Neural progenitor cell (in vitro differentiated cells): ENCODE measurements at regions not wholly inside any gene's neighbourhood (a gene's known extent, or its start where the extent isn't known, plus 50 kb on each side); places are given as distances from the start of the nearest gene placed in this dataset.
A peak's percentile ranks its signal among the peaks of the same experiment; 100 is the strongest.
"Not testable (repeated sequence)": the region's sequence is repeated elsewhere in the genome, so short reads cannot be mapped to it uniquely, and the experiment has no call there.

ENCODE experiments used
- DNase-seq: peaks from one replicate; pipeline ENCODE4 v3.0.0-alpha.2; 2016; ENCODE audit warnings: low spot score
- H2AFZ ChIP-seq: fragments of 200-600 bp; sonication (generic); replicated peaks from 2 replicates; pipeline ENCODE4 v1.6.1; 2016; ENCODE audit warnings: antibody characterized with exemption
- H3F3A ChIP-seq: fragments of 200-600 bp; sonication (generic); 2 replicates; pipeline ENCODE4 v1.6.1; 2016; ENCODE audit warnings: antibody characterized with exemption, low read depth
- H3K27ac ChIP-seq: fragments of 200-600 bp; sonication (generic); 2 replicates; pipeline ENCODE4 v1.5.1; 2016; ENCODE audit warnings: mild to moderate bottlenecking
- H3K27me3 ChIP-seq: fragments of 200-600 bp; sonication (generic); 2 replicates; pipeline ENCODE4 v1.6.1; 2016; ENCODE audit warnings: mild to moderate bottlenecking, moderate library complexity
- H3K36me3 ChIP-seq: fragments of 200-600 bp; sonication (generic); 2 replicates; pipeline ENCODE4 v1.5.1; 2016
- H3K4me1 ChIP-seq: fragments of 200-600 bp; sonication (generic); 2 replicates; pipeline ENCODE4 v1.6.1; 2016; ENCODE audit warnings: mixed run types
- H3K4me2 ChIP-seq: fragments of 200-600 bp; sonication (generic); 2 replicates; pipeline ENCODE4 v1.6.1; 2016
- H3K4me3 ChIP-seq: fragments of 200-600 bp; sonication (generic); 2 replicates; pipeline ENCODE4 v1.5.1; 2016
- H3K79me2 ChIP-seq: fragments of 200-600 bp; sonication (generic); 2 replicates; pipeline ENCODE4 v1.6.1; 2016; ENCODE audit warnings: low read depth
- H3K9ac ChIP-seq: fragments of 200-600 bp; sonication (generic); 2 replicates; pipeline ENCODE4 v1.6.1; 2016
- H3K9me3 ChIP-seq: fragments of 200-600 bp; sonication (generic); 2 replicates; pipeline ENCODE4 v1.5.1; 2016; ENCODE audit warnings: low read depth
- H4K20me1 ChIP-seq: fragments of 200-600 bp; sonication (generic); 2 replicates; pipeline ENCODE4 v1.6.1; 2016; ENCODE audit warnings: low read depth
- H3K27ac Mint-ChIP-seq: 3 replicates; pipeline ENCODE4 v1.8.0; 2021; ENCODE audit warnings: mixed read lengths
- H3K27me3 Mint-ChIP-seq: 2 replicates; pipeline ENCODE4 v1.8.0; 2022; ENCODE audit warnings: low read depth, mild to moderate bottlenecking, inconsistent platforms, moderate library complexity, mixed read lengths; ENCODE audit not compliant: insufficient read depth
- H3K36me3 Mint-ChIP-seq: 3 replicates; pipeline ENCODE4 v1.8.0; 2021; ENCODE audit warnings: mixed read lengths
- H3K4me1 Mint-ChIP-seq: 3 replicates; pipeline ENCODE4 v1.8.0; 2021; ENCODE audit warnings: mixed read lengths
- H3K4me3 Mint-ChIP-seq: 3 replicates; pipeline ENCODE4 v1.8.0; 2021; ENCODE audit warnings: mild to moderate bottlenecking, moderate library complexity, mixed read lengths
- H3K9me3 Mint-ChIP-seq: 3 replicates; pipeline ENCODE4 v1.8.0; 2020; ENCODE audit warnings: mixed read lengths
- CTCF ChIP-seq: fragments of 200-600 bp; sonication (generic); IDR thresholded peaks from 2 replicates; pipeline ENCODE4 v1.5.1; 2017; ENCODE audit warnings: antibody characterized with exemption, mild to moderate bottlenecking
- EZH2 ChIP-seq: fragments of 200-600 bp; sonication (generic); IDR thresholded peaks from 2 replicates; pipeline ENCODE4 v1.6.1; 2017; ENCODE audit warnings: antibody characterized with exemption, mild to moderate bottlenecking, moderate library complexity
- EZH2phosphoT487 ChIP-seq: fragments of 200-600 bp; sonication (generic); IDR thresholded peaks from 2 replicates; pipeline ENCODE4 v1.6.1; 2017; ENCODE audit warnings: antibody characterized with exemption

- no peaks in the 10 kb centered on the region for H3K4me1 ChIP-seq
- H3K4me3 ChIP-seq, result no peak overlapping the region
- H2AFZ ChIP-seq, result no peak overlapping the region
- no peaks in the 10 kb centered on the region for H3K36me3 ChIP-seq
- no peaks in the 10 kb centered on the region for H3F3A ChIP-seq
- no peak overlapping the region for H3K27ac ChIP-seq
- no peaks in the 10 kb centered on the region for H3K27me3 ChIP-seq
- DNase-seq, result no peak
- Mint-ChIP-seq H3K36me3 (no peaks in the 10 kb centered on the region), H3K27ac (no peak overlapping the region), H3K27me3 (no peaks in the 10 kb centered on the region), H3K4me3 (no peak overlapping the region), H3K4me1 (no peaks in the 10 kb centered on the region), H3K9me3 (peaks cover 2% of the 10 kb centered on the region)
- no peaks in the 10 kb centered on the region for H3K9me3 ChIP-seq
- H3K79me2 ChIP-seq, result no peaks in the 10 kb centered on the region
- no peak overlapping the region for H3K9ac ChIP-seq
- H4K20me1 ChIP-seq, result no peaks in the 10 kb centered on the region
- H3K4me2 ChIP-seq, result no peak overlapping the region
- TF ChIP-seq EZH2 (no peak), CTCF (no peak), EZH2phosphoT487 (no peak)
Observed at GRCh38 chr2:208781166-208781565, 374.6 kb downstream of the PTH2R start.

- no peaks in the 10 kb centered on the region for H3K36me3 Mint-ChIP-seq
- H4K20me1 ChIP-seq, result no peaks in the 10 kb centered on the region
Observed at GRCh38 chr2:208782097-208782496, 375.5 kb downstream of the PTH2R start.

GRCh38 chr2:208783184-208783583 is 376.6 kb downstream of the PTH2R start:
- no peaks in the 10 kb centered on the region for H3K36me3 Mint-ChIP-seq
- Histone ChIP-seq H3K9me3 (no peaks in the 10 kb centered on the region), H3K27ac (no peak overlapping the region), H3K4me3 (no peak overlapping the region), H2AFZ (no peak overlapping the region), H3K9ac (no peak overlapping the region), H4K20me1 (no peaks in the 10 kb centered on the region), H3K36me3 (no peaks in the 10 kb centered on the region), H3K4me2 (no peak overlapping the region), H3K4me1 (no peaks in the 10 kb centered on the region), H3K79me2 (no peaks in the 10 kb centered on the region), H3K27me3 (no peaks in the 10 kb centered on the region), H3F3A (no peaks in the 10 kb centered on the region)
- TF ChIP-seq EZH2 (no peak), CTCF (peak; percentile 34), EZH2phosphoT487 (no peak)
- H3K27me3 Mint-ChIP-seq, result no peaks in the 10 kb centered on the region
- peaks cover 2% of the 10 kb centered on the region for H3K9me3 Mint-ChIP-seq
- H3K4me3 Mint-ChIP-seq, result no peak overlapping the region
- no peak overlapping the region for H3K27ac Mint-ChIP-seq
- peak; percentile 6 for DNase-seq
- H3K4me1 Mint-ChIP-seq, result no peaks in the 10 kb centered on the region

More at GRCh38 chr2:208782097-208782496, 375.5 kb downstream of the PTH2R start:
- Histone ChIP-seq H3K9ac (no peak overlapping the region), H3K9me3 (no peaks in the 10 kb centered on the region), H3F3A (no peaks in the 10 kb centered on the region), H3K36me3 (no peaks in the 10 kb centered on the region), H3K79me2 (no peaks in the 10 kb centered on the region), H3K4me3 (no peak overlapping the region), H3K27me3 (no peaks in the 10 kb centered on the region), H3K27ac (no peak overlapping the region), H3K4me2 (no peak overlapping the region), H2AFZ (no peak overlapping the region), H3K4me1 (no peaks in the 10 kb centered on the region)
- Mint-ChIP-seq H3K4me1 (no peaks in the 10 kb centered on the region), H3K4me3 (no peak overlapping the region), H3K27ac (no peak overlapping the region), H3K27me3 (no peaks in the 10 kb centered on the region), H3K9me3 (peaks cover 2% of the 10 kb centered on the region)
- DNase-seq, result no peak
- TF ChIP-seq EZH2phosphoT487, result no peak
- no peak for TF ChIP-seq EZH2
- TF ChIP-seq CTCF, result no peak

GRCh38 chr2:208784774-208785173 is 378.2 kb downstream of the PTH2R start:
- not testable (repeated sequence) for H3K27me3 ChIP-seq, H3K4me3 ChIP-seq, H3F3A ChIP-seq, H3K27me3 Mint-ChIP-seq, H2AFZ ChIP-seq, H3K4me3 Mint-ChIP-seq, H3K4me1 ChIP-seq, H3K9me3 ChIP-seq, H3K27ac ChIP-seq, H3K36me3 ChIP-seq, H3K4me1 Mint-ChIP-seq, DNase-seq, H3K79me2 ChIP-seq, H4K20me1 ChIP-seq, H3K27ac Mint-ChIP-seq, H3K36me3 Mint-ChIP-seq, H3K9me3 Mint-ChIP-seq, H3K4me2 ChIP-seq, H3K9ac ChIP-seq
